Stomach (tissue), 8 donors: ENCODE measurements at regions not wholly inside any gene's neighbourhood (a gene's known extent, or its start where the extent isn't known, plus 50 kb on each side); places are given as distances from the start of the nearest gene placed in this dataset.

ENCODE experiments used
- DNase-seq, 2 donors: peaks; one replicate each; pipeline versions ENCODE4 v3.0.0 to v3.0.0-alpha.2; 2013 to 2019
- H3K27ac ChIP-seq, 5 donors: fragments of 200-600 bp in 4 of 5; sonication (generic) in 4 of 5; one replicate each; pipeline ENCODE4 v1.5.1; 2013 to 2019; ENCODE audit warnings: mild to moderate bottlenecking in 1 of 5, moderate library complexity in 1 of 5
- H3K27me3 ChIP-seq, 3 donors: fragments of 200-600 bp; sonication (generic); one replicate each; pipeline ENCODE4 v1.5.1; 2017 to 2019; ENCODE audit warnings: mixed run types in 1 of 3
- H3K36me3 ChIP-seq, 4 donors: fragments of 200-600 bp; sonication (generic); 1 replicate in 3 of 4; 2 replicates in 1 of 4; pipeline ENCODE4 v1.5.1; 2016 to 2019
- H3K4me1 ChIP-seq, 4 donors: fragments of 200-600 bp; sonication (generic); one replicate each; pipeline ENCODE4 v1.5.1; 2016 to 2019
- H3K4me3 ChIP-seq, 4 donors: fragments of 200-600 bp; sonication (generic) in 3 of 4; one replicate each; pipeline ENCODE4 v1.5.1; 2016 to 2019; ENCODE audit warnings: mild to moderate bottlenecking in 1 of 4
- H3K9me3 ChIP-seq, 4 donors: fragments of 200-600 bp; sonication (generic); one replicate each; pipeline ENCODE4 v1.5.1; 2016 to 2019
- EP300 ChIP-seq: sonication (generic); formaldehyde crosslinking; IDR thresholded peaks from one replicate; pipeline ENCODE4 v1.6.1; 2017; ENCODE audit warnings: antibody characterized with exemption
- POLR2A ChIP-seq, 4 donors: fragments of 450-650 bp; IDR thresholded peaks; one replicate each; pipeline ENCODE4 v1.6.1; 2016; ENCODE audit warnings: antibody characterized with exemption in 4 of 4, control low read depth in 2 of 4, mild to moderate bottlenecking in 1 of 4, moderate library complexity in 1 of 4
- POLR2AphosphoS5 ChIP-seq, 3 donors: sonication (generic); formaldehyde crosslinking; IDR thresholded peaks; one replicate each; pipeline ENCODE4 v1.6.1; 2016; ENCODE audit warnings: antibody characterized with exemption in 3 of 3
- WGBS, 5 donors: extraction: QIAGEN DNeasy Blood & Tissue Kit in 3 of 5; methylation state at CpG; one replicate each; pipeline versions ENCODE4 v1.1.5 to v1.1.7; 2013 to 2018; 5-methylcytosine and 5-hydroxymethylcytosine counted together
- intact Hi-C: fragments of 100-400 bp; cut with DNase I; formaldehyde crosslinking; loops from one replicate; pipeline ENCODE4 v1.15.1; 2023; ENCODE audit warnings: low total_unique reads
- TF ChIP-seq, protein P1 (sequence below), 7 experiments: fragments of 450-650 bp in 4 of 7; fragments of 200-600 bp in 3 of 7; sonication (generic) in 3 of 7; IDR thresholded peaks; one replicate each; pipeline ENCODE4 v1.5.1; 2016 to 2019; ENCODE audit warnings: antibody characterized with exemption in 7 of 7, control low read depth in 2 of 7, mild to moderate bottlenecking in 1 of 7
- donor health status: healthy with polysubstance abuse.
- donor health status: Bipolar disorder and iron deficiency.
- donor health status: healthy.

- intact Hi-C loops, result no loop called here
- H3K36me3 ChIP-seq, result no peaks in the 10 kb centered on the region
- DNase-seq, result peak in 1 of 2 donors; percentile 26
- no peaks in the 10 kb centered on the region for H3K4me1 ChIP-seq
- no peaks in the 10 kb centered on the region for H3K27me3 ChIP-seq
- no peak overlapping the region for H3K4me3 ChIP-seq
- TF ChIP-seq POLR2A (IDR thresholded peaks at IDR 0.05), result no peak
- no peak for TF ChIP-seq POLR2AphosphoS5 (IDR thresholded peaks at IDR 0.05)
- H3K27ac ChIP-seq, result no peak overlapping the region
- H3K9me3 ChIP-seq, result no peaks in the 10 kb centered on the region
These were observed 555.6 kb upstream of the RGMA start for GRCh38 chr15:93644595-93644994.

GRCh38 chr15:93640411-93640962 lies 551.5 kb upstream of the RGMA start:
- Histone ChIP-seq H3K27ac (no peak overlapping the region), H3K9me3 (no peaks in the 10 kb centered on the region), H3K4me3 (no peak overlapping the region), H3K4me1 (no peaks in the 10 kb centered on the region), H3K36me3 (no peaks in the 10 kb centered on the region), H3K27me3 (no peaks in the 10 kb centered on the region)
- DNase-seq, result no peak
- 80 to 87% (median 82%) methylated on average over 4 of the region's 4 CpGs for WGBS, 5 donors
- intact Hi-C loops, result no loop called here
- TF ChIP-seq POLR2AphosphoS5 (IDR thresholded peaks at IDR 0.05) (no peak), POLR2A (IDR thresholded peaks at IDR 0.05) (no peak), EP300 (no peak)
- TF ChIP-seq, protein P1, sequence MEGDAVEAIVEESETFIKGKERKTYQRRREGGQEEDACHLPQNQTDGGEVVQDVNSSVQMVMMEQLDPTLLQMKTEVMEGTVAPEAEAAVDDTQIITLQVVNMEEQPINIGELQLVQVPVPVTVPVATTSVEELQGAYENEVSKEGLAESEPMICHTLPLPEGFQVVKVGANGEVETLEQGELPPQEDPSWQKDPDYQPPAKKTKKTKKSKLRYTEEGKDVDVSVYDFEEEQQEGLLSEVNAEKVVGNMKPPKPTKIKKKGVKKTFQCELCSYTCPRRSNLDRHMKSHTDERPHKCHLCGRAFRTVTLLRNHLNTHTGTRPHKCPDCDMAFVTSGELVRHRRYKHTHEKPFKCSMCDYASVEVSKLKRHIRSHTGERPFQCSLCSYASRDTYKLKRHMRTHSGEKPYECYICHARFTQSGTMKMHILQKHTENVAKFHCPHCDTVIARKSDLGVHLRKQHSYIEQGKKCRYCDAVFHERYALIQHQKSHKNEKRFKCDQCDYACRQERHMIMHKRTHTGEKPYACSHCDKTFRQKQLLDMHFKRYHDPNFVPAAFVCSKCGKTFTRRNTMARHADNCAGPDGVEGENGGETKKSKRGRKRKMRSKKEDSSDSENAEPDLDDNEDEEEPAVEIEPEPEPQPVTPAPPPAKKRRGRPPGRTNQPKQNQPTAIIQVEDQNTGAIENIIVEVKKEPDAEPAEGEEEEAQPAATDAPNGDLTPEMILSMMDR (IDR thresholded peaks at IDR 0.05), result no peak

DNA sequence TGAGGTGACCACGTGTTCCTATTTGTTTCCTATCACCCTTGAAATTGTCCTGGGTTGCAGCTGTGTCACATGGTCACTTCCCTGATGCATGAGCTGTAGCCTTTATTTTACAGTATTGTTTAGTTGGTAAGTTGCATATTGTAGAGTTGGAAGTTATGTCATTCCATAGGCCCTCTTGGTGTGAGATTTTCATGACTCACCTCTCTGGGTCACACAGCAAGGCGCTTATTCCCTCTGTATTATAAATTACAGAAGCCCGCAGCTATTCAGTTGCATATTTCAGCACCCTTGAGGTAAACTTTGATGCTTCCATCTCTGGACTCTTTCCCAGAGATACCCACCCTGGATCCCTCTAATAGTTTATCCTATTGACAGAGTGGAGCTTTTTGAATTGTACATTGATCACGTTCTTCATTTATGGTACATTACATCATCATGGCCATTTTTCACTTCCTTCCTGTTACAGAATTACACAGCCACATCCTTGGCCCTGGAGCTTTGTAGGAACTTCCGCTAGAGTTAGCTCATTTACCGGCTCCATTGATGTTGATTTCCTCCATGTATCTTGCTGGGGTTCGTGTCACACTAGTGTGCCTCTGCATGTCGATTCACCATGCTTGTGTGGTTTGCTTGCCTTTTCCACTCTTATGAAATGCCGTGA lies 543.1 kb upstream of the RGMA start:
- no peak overlapping the region for H3K4me3 ChIP-seq
- WGBS, 5 donors, result 72 to 86% (median 81%) methylated on average over 9 of the region's 9 CpGs
- no peaks in the 10 kb centered on the region for H3K4me1 ChIP-seq
- DNase-seq, result no peak
- H3K27ac ChIP-seq, result no peak overlapping the region
- intact Hi-C loops, result no loop called here
- TF ChIP-seq POLR2A (IDR thresholded peaks at IDR 0.05) (no peak), POLR2AphosphoS5 (IDR thresholded peaks at IDR 0.05) (no peak), EP300 (no peak)
- TF ChIP-seq, protein P1 (IDR thresholded peaks at IDR 0.05), result no peak
- no peaks in the 10 kb centered on the region for H3K36me3 ChIP-seq
- H3K27me3 ChIP-seq, result no peaks in the 10 kb centered on the region
- peaks cover 0 to 7% (median 0%) of the 10 kb centered on the region in 4 donors for H3K9me3 ChIP-seq

- intact Hi-C loops, result no loop called here
- 68 to 77% (median 71%) methylated on average over 5 of the region's 5 CpGs for WGBS, 5 donors
- no peak for TF ChIP-seq EP300
- TF ChIP-seq POLR2A (IDR thresholded peaks at IDR 0.05), result no peak
- TF ChIP-seq, protein P1 (IDR thresholded peaks at IDR 0.05), result no peak
- TF ChIP-seq POLR2AphosphoS5 (IDR thresholded peaks at IDR 0.05), result no peak
- Histone ChIP-seq H3K4me3 (no peak overlapping the region), H3K4me1 (no peaks in the 10 kb centered on the region), H3K36me3 (no peaks in the 10 kb centered on the region), H3K9me3 (no peaks in the 10 kb centered on the region), H3K27ac (no peak overlapping the region), H3K27me3 (no peaks in the 10 kb centered on the region)
- DNase-seq, result no peak
These were observed 530.6 kb upstream of the RGMA start for GRCh38 chr15:93619597-93619996.

- Histone ChIP-seq H3K27me3 (no peaks in the 10 kb centered on the region), H3K27ac (no peak overlapping the region)
- TF ChIP-seq, protein P1 (IDR thresholded peaks at IDR 0.05), result no peak
- TF ChIP-seq POLR2AphosphoS5 (IDR thresholded peaks at IDR 0.05) (no peak), EP300 (no peak), POLR2A (IDR thresholded peaks at IDR 0.05) (no peak)
These were observed 528.4 kb upstream of the RGMA start for GRCh38 chr15:93617443-93617842.

More at GRCh38 chr15:93617443-93617842, 528.4 kb upstream of the RGMA start:
- no peaks in the 10 kb centered on the region for H3K4me1 ChIP-seq
- no peaks in the 10 kb centered on the region for H3K36me3 ChIP-seq
- no peaks in the 10 kb centered on the region for H3K9me3 ChIP-seq
- intact Hi-C loops, result no loop called here
- DNase-seq, result peak in 1 of 2 donors; percentile 29
- H3K4me3 ChIP-seq, result no peak overlapping the region
